ENCODE measurements at regions not wholly inside any gene's neighbourhood (a gene's known extent, or its start where the extent isn't known, plus 50 kb on each side); places are given as distances from the start of the nearest gene placed in this dataset.
"Not testable (repeated sequence)": the region's sequence is repeated elsewhere in the genome, so short reads cannot be mapped to it uniquely, and the experiment has no call there.

DNA sequence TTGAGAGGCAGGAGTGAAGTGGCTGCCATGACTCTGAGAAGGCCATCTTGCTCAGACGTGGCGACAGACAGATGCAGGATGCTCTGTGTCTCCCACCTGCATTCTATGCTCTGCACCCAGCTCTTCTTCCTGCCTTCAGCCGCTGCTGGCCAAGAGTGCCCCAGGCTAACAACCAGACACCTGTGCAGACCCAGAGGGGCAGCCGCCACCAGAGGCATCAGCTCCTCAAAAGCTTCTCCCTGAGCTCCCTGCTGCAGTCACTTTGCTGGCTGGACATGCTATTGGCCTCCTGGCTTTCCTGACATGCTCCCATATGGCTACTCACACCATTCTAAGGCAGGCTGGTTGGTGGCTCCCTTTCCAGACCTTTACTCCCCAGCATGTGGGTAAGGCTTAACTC is 70.6 kb upstream of the GRB10 start:
- no peak for DNase-seq

DNA sequence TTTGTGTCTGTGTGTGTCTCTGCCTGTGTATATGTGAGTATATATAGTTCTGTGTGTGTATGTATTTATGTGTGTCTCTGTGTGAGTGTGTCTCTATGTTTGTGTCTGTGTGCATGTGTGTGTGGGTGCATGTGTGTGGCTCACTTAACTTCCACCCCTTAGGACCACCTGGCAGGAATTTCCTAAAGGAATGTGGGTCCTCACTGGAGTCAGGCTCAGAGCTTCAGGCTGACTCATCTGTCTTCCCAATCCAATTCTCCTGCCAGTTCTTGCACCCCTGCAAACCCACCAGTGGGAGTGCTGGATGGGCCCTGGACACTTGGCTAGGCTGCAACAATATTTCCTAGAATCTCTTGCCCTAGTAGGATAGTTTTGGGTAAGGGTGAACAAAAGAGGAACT is 70.2 kb upstream of the GRB10 start:
- DNase-seq = no peak

DNA sequence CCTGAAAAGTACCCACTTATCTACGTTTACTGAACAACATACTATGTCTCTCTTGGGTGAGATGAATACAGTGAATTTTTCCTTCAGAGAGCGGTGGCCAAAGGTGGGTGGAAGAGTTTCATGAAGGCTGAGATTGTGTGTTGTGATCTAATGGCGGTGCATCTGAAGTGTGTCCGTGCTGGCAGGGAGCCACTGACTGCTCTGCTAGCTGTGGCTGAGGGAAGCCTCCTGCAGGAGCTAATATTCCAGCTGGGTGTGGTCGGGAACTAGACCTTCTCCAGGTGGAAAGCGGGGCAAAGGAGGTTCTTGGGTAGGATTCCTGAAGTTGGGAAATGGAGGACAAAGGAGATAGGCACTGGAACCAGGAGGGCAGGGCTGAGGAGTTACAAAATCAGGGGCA is 69.2 kb upstream of the GRB10 start:
- DNase-seq = no peak

DNA sequence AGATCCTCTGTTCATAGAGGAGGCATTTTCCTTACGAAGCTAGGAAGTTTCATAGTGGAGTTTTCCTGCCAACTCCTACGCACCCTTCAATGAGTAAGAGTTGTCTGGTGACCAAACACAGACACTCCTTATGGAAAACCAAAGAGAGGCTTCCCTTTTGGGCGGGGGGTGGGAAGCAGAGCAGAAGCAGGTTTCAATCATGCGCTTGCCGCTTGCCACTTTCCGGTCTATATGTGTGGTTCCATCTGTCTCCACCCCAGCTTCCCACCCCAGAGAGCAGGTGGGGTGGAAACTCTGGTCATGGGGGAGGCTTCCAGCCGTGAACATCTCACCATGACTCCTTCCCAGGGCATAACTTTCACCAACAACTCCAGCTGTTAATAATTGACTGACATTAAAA is 68.8 kb upstream of the GRB10 start:
- DNase-seq = no peak

DNA sequence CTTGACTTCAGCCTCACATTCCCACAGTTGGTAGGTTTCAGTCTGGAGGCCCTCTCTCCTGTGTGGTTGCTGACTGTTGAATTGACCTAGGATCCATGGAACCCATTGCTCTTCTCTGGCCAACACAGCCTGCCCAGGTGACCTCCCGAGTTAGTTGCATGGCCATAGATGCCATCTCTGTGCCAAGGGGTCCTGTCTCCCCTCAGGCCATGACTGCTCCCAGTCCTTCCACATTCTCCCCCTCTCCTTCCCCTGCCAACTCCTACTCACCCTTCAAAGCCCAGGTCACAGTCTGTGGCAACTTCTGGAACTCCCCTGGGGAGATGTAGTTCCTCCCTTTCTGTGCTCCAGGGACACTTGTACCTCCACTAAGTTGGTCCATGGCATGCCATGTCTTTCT is 67.3 kb upstream of the GRB10 start:
- no peak for DNase-seq

DNA sequence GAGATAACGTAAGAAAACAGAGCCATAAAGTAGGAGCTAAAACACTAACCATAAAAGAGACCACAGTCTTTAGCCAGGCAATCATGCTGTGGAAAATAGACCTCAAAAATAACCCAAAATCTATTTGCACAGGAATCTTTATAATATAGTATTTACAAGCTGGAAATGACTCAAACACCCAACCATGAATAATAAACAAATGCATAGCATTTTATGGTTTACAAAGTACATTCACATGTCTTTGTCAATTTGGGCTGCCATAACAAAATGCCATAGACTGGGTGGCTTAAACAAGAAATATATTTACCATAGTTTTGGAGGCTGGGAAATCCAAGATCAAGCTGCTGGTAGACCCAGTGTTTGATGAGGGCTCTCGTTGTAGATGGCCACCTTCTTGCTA is 65.5 kb upstream of the GRB10 start:
- no peak for DNase-seq

DNA sequence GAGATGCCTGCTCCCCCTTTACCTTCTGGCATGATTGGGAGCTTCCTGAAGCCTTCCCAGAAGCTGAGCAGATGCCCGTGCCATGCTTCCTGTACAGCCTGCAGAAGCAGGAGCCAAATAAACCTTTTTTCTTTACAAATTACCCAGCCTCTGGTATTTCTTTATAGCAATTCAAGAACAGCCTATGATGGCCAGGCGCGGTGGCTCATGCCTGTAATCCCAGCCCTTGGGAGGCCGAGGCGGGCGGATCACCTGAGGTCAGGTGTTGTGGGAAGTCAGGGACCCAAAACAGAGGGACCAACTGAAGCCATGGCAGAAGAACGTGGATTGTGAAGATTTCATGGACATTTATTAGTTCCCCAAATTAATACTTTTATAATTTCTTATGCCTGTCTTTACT is 62.2 kb upstream of the GRB10 start:
- DNase-seq = not testable (repeated sequence)

DNA sequence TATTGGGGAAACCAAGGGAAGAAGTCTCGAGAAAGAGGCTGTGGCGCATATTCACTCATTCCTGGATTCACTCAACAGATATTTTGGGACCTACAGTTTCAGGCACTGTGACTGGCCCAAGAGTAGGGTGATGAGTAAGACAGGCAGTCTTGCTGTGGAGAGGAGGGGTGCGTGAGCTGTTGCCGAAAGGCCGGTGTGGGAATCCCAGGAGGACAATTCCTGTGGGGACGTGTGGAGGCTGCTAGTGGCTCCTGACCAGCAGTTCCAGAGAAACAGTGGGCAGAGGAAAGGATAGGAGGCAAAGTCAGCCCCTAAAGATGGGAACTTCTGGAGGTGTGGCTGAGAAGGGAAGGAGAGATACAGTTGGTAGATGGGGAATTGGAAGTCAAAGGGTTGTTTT is 59.3 kb upstream of the GRB10 start:
- DNase-seq = no peak

DNA sequence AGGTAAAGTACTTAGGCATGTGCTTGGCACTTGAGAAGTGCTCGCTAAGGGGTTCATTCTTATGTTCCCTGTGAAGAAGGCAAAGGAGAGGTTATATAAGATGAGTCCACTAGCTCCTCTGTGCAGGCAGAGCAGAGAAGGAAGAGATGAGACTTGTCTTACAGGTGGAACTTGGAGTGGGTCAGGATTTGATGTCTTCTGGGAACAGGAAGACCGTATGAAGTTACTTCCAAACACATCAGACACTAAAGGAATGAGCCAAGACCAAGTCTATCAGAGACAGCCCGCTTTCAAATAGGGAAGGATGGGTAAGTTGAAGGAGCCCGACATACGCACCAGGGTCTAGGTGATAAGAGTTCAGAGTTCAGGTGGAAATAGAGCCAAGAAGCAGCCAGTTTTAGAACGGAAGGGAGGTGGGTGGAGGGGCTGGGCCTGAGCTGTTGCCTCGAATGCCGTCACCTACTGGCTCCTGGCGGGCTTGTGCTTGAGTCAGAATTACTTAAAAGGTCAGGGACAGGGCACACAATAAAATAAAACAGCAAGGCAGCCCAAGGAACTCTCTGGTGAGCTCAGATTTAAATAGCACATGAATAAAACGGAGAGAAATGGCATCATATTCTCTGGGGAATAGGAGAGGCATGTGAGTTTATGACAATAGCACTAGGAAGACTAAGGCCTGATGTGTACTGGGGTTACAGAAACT is 56.1 kb upstream of the GRB10 start:
- no peak for DNase-seq

DNA sequence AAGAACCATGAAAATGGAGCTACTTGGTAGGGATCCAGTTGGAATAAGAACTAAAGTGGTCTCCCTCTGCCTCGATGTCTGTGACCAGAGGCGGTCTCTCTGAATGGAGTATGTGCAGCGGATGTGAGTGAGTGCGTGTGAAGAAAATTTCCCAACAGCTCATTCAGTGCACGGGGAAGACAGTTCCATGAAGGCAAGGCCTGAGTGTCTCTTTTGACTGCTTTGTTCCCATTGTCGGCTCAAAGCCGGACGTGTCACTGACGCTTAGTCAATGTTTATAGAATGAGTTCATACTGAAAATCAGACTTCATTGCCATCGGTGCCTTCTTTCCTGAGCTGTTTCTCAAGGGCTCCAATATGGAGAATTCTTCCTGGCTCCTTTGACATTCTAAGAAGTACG is 55.3 kb upstream of the GRB10 start:
- no peak for DNase-seq

DNA sequence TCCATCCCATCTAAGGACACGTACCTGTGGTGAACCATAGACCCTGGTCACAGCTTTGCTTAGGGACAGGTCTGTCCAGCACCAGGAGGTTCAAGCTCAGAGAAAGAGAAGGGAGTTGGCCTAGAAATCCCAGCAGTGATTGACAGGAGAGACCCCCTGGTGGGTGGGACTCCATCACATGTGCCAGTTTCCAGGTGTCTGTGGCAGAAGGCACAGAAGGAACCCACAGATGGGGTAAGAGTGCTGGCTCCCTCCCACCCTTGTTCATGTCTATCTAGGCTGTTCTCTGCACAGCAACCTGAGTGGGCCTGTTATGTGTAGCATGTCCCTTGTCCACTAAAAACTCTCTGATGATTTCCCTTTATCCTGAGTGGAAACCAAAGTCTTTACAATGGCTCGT is 54.0 kb upstream of the GRB10 start:
- no peak for DNase-seq

DNA sequence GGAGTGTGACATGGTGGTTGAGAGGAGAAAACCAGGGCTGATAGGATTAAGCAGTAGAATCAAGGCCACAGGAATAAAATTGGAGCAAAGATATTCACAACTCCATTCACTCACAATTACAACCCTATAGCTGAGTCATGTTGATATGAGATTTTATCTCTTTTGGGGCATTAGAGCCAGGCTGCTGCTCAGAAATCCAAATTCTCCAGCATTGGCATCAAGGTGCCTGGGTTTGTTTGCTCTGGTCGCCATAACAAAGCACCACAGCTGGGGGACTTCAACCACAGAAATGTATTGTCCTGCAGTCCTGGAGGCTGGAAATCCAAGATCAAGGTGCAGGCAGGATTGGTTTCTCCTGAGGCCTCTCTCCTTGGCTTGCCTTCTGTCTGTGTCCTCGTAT is 52.5 kb upstream of the GRB10 start:
- DNase-seq = no peak

DNA sequence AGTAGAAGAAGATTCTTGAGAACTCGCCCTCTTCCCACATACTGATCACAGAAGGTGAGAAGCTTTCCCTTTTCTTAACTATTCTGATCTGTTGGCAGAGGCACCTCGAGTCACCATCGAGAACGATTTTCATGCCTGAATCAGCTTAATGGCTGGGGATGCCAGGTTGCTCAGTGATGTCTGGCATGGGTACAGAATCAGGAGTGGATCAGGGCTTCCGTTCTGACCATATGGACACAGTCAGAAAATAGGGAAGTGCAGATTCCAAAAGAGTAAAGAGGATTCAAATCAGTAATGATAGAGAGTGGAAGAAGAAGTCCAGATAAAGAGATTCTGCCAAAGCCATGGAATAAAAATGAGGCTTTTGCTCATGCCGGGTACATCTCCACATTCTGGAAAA is 52.0 kb upstream of the GRB10 start:
- no peak for DNase-seq

DNA sequence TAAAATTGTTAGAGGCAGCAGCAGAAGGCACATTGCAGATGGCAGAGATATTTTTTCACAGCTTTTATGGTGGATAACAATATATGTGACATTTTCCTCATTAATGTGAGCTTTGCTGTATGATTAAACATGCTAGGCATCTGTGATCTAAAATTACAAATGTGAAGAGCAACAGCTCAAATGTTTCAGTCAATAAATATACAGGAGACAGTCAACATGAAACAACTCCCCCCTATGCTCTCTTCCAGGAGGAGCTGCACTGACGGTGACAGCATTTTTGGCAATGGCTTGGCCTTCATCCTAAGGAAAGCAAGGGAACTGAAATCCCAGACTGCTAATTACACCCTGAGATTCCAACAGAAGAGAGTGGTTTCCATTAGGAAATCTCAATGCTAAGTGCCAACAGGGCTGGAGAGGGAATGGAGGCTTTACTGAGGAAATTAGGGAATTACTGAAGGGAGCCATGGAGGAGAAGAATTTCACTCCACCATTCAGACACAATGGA is 51.4 kb upstream of the GRB10 start:
- no peak for DNase-seq

DNA sequence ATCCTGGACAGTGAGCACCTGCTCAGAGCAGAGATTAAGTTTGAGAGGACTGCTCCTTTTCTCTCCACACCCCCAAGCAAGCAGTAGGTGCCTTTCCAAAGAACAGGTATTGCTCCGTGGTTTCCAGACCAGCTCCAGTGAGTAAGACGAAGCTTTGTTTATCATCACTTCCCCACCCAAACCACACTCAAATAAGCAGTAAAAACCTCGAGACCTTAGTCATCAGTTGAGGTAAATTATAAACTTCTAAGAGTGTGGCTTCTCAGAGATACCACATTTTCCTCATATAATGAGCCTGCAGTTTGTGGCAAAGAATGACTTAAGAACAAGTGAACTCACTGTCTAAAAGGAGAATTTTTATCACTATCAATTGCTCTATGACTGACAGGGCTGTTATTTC is 50.0 kb upstream of the GRB10 start:
- peak; percentile 34 for DNase-seq
